GM18873 (cell line): ENCODE measurements at regions not wholly inside any gene's neighbourhood (a gene's known extent, or its start where the extent isn't known, plus 50 kb on each side); places are given as distances from the start of the nearest gene placed in this dataset.
"Not testable (repeated sequence)": the region's sequence is repeated elsewhere in the genome, so short reads cannot be mapped to it uniquely, and the experiment has no call there.

Experiments used
- ATAC-seq: cut with Tn5 transposase; IDR thresholded peaks from one replicate; pipeline ENCODE4 v1.9.1; 2021; ENCODE audit warnings: mild to moderate bottlenecking, moderate library complexity, moderate number of reproducible peaks; ENCODE audit not compliant: unreplicated experiment, low FRiP score

DNA sequence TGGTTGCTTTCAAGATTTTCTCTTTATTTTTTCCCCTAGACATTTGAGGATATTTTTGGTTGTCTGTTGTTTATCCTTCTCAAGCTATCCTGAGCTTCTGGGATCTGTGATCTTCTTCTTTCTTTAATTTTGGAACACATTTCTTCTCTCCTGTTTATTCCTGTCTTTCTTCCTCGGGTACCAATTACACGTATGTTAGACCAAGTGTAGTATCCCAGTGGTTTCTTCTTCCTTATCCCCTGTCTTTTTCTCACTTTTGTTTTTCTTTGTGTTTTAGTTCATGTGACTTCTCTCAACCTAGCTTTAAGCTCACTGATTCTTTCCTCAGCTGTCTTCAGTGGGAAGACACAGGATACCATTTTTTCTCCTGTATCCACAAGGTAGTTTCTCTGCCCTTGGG is 120.0 kb downstream of the GALR1 start:
- ATAC-seq: no peak

DNA sequence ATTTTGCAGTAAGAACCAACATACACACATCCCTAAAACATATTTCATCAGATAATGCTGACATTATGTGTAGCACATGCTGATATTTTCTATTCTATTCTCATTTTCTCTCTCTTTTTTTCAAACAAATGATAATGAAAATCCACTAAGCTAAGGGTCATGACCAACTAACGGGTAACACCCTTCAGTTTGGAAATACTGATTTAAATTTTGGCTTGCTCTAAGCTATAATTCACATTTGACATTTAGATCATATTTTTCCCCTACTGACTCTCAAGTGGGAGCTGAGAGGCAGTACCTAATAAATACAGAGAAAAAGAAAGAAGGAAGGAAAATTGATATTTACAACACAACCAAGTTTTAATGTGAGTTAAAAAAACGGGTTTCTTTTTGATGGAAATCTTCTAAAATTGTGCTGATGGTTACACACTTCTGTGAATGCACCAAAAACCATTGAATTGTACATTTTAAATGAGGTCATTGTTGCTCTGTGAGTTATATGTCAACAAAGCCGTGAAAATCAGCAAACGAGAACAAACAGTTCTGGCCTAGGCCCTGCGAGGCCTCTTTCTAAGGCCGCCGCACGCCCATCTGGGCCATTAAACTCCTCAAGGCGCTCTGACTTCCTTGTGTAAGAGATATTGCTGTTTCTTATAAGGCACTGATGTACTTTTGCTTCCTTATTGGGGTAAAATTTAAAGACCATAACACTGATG is 124.2 kb downstream of the GALR1 start:
- no peak for ATAC-seq

DNA sequence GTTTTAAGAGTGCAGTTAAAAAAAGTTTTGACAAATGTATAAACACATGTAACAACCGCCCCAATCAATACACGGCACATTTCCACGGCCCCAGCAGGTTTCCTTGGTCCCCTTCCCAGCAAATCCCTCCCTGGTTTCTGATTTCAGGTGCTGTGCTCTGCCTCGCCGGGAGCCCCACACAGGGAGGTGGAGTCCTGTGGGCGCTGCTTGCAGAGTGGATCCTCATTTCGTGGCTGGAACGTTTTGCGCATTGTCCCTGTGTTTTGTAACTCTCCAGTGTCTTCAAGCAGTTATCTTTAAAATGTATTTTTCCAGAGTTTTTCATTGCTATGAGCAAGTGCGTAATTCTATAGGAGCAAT is 124.8 kb downstream of the GALR1 start:
- no peak for ATAC-seq

DNA sequence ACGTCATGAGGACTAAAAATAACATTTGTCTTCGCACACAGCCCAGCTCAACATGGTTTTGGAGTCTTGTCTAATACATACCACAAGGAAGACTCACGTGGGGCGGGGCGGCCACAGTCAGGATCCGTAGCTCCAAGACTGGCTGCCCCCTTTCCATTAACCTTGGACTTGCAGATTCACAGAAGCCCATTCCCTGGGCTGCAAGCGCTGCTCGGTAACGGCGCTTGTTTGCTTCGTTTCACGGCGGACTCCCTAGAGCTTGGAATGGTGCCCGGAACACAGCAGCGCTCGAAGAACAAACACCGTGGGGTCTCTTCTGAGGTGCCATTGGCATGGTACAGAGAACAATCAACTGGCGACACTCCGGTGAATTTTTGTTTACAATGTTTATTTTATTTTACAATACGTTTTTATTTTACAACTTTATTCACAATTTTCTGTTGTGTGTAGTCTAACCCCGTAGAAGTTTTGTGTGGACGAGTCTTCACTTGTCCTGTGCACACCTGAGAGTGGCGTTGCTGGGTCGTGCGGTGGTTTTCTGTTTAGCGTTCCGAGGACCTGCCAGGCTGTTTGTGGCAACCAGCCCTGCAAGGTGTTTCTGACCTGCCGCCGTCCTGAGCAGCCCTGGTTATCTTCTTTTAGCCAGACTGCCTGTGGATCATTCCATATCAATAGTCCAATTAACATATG is 126.5 kb downstream of the GALR1 start:
- no peak for ATAC-seq

DNA sequence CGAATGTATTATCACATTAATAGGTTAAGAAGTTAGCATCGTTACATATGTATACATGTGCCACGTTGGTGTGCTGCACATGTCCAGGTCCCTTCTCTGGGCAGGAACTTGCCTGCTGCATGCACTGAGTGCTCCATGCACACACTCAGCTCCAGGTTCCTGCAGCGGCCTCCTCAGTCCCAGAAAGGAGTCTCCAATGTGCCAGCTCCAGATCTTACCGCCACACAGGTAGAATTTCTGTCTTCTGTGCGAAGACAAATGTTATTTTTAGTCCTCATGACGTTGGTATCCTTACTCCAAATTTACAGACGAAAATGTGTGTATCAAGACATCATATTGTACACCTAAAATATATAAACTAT is 127.1 kb downstream of the GALR1 start:
- no peak for ATAC-seq

DNA sequence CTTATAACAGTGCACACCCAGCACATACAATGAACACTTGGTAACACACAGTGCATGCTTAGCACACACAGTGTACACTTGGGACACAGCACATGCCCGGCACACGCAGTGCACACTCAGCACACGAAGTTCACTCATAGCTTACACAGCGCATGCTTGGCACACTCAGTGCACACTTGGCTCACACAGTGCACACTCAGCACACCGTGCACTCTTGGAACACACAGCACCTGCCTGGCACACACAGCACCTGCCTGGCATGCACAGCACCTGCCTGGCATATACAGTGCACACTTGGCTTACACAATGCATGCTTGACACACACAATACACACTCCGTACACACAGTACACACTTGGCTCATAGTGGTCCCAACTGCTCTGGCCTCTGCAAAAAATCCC is 128.2 kb downstream of the GALR1 start:
- ATAC-seq: no peak

DNA sequence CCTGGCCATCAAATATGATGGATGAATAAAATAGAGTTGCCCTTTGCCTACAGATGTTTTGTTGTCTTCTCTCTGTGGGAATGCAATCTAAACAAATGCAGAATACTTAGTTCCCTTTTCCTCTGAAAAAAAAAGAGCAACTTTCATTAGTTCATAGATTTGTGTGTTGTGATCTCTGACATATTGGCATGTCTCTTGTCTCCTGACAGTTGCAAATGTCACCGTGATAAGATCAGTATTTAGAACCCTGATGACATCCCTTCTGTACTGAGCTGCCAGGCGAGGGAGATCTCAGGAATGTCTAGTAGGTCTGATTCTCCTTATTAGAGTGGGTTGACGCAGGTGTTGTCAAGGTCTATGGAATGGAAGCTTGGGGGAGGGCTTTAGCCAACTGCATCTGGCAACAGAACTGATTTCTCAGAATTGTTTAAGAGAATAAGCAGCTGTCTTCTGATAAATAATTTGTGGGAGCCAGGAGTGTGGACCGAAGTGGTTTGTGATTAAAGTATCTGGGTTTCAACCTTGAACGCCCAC is 130.4 kb downstream of the GALR1 start:
- no peak for ATAC-seq

DNA sequence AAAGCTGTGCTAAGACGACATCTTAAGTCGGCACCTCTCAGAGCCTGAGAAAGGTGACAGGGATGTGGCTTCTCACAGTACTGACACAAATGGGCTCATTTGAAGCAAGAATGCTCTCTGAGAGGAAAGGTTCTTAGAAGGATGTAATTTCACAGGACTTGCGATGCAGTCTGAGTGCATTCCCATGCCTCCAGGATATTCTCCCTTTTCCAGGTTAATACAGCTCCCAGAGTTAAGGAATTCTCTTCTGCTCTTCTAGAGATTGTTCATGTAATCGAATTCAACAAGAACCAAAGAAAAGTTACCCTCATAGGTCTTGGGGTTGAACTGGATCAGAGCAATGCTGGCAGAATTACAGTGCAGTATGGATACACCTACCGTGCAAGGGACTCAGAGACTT is 131.0 kb downstream of the GALR1 start:
- ATAC-seq: no peak

DNA sequence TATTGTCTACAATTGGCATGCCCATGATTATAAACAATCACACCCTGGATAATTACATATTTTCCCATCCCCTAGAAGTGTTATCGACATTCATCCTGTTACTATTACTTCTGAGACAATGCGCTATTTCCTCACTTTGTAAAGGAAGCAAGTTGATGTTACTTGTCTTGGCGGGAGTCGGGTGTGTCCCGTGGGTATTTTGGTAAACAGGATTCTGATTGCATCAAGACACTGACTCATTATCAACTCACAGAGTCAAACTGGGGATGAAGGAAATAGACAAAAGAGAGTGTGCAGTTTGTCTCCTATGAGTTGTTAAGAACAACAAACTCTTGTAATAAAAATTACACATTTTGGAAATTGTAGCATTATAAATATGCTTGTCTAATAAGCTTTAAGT is 142.7 kb downstream of the GALR1 start:
- ATAC-seq: no peak

DNA sequence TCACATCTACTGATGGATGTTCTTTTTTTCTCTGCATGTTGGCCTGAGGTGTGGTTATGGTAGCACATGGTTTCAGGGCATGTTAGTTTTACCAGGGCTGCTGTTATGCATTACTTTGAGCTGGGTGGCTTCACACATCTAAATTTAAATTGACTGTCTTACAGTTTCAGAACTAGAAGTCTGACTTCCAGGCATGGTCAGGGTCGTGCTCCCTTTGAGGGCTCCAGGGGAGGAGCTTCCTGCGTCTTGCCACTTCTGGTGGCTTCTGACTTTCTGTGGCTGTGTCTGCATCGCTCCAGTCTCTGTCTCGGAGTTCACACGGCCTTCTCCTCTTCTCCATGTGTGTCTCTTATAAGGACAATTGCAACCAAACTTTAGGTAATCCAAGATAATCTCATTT is 143.9 kb downstream of the GALR1 start:
- ATAC-seq: no peak

DNA sequence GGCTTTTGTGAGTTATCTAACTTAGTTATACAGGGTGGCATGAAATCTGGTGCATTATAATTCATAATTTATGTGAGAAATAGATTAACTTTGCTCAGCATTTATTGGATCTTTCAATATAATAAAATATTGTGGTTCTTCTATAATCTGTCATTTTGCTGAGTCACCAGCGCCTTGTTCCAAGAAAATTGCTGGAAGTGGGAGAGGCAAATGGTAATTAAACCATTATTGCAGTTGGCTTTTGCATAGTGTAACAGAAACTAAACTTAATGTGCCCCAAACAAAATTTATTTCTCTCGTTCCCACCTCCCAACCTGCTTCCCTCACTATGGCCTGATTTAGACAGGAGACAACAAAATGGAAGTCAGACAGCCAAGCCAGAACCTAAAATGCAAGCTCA is 146.3 kb downstream of the GALR1 start:
- ATAC-seq: no peak

DNA sequence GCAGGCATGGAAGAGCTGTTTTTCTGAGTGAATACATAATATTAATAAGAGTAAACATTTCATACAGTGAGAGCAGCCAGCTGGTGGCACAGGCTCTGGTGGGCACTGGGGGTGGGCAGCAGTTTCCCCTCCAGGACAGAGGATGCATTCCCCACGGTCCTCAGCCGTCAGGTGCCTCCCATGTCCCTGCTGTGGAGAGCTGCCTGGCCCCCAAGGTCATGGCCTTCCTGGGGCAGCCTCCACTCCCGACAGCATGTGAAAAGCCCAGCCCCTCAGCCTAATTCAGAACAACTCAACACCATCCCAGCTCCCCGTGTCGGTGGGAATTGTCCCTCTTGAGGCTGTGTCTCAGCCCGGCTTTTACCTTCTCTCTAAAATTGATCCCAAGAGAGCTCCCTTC is 147.4 kb downstream of the GALR1 start:
- no peak for ATAC-seq

DNA sequence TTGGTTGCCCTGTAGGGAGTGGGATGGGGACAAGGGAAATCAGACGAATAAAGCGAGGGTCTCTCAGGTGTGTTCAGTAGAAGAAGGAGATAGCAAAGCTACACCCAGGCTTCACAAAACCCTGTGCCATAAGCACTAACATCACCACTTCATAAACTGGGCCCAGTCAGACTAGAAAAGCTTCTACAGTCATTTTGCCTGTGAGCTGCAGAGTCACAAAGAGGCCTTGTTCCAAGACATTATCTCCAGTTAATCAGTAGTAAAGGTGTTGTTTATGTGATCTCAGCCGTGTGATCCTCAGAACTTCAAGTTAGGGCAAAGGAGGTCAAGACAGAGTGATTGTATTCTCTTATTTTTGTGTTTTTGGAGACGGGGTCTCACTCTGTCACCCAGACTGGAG is 148.0 kb downstream of the GALR1 start:
- no peak for ATAC-seq

DNA sequence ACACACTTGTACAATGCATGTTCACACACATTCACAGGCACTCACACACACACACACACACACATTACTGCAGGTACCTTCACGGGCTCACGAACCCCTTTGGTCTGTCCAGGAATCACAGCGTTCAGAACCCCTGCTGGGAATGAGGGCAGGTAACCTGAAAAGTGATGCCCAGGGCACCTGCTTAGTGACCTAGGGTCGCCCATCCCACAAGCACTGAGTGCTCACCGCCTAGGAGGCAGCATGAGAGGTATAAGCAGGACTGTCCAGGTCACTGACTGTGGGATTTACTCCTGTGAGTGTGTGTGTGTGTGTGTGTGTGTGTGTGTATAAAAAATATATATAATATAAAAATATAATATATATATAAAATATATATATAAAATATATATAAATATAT is 150.9 kb downstream of the GALR1 start:
- ATAC-seq: no peak

DNA sequence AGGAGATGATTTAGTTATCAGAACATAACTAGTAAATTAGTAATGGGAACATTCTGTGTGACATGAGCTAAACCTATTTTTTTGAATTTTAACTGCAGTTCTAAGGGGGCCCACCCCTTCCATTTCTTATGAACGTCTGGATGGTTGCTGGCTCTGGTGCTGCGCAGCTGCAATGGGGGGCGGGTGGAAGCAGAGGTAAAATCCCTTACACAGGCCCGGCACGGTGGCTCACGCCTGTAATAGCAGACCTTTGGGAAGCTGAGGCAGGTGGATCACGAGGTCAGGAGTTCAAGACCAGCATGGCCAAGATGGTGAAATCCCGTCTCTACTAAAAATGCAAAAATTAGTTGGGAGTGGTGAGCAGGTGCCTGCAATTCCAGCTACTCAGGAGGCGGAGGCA is 151.5 kb downstream of the GALR1 start:
- no peak for ATAC-seq

DNA sequence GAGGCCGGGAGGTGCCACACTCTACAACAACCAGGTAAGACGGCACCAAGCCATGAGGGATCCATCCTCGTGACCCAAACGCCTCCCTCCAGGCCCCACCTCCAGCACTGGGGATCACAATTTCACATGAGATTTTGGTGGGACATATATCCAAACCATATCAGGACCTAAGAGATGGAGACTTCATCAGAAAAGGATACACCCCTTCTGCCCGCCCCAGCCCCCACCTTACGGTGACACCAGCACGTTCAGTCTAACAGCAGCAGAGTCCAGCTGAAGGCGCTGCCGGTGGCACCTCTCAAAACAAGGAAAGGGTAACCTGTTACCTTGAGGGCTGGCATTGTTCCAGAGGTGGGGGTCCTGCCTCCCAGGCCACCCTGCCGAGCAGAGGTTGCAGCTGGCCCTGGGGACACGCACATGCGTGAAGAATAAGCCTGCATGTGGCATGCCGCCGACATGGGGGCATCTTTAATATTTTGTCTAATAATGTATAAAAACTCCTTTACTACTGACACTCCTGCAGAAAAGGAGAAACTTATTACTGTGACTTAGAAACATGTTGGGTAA is 154.4 kb downstream of the GALR1 start:
- no peak for ATAC-seq

DNA sequence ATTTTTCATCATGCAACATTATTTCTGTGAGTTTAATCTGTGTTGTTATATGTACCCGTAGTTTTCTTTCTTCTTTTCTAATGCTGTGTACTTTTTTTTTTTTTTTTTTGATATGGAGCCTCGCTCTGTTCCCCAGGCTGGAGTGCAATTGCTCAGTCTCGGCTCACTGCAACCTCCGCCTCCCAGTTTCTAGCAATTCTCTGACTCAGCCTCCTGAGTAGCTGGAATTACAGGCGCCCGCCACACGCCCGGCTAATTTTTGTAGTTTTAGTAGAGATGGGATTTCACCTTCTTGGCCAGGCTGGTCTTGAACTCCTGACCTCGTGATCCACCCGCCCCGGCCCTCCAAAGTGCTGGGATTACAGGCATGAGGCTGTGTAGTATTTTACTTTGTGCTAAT is 155.4 kb downstream of the GALR1 start:
- ATAC-seq: no peak

DNA sequence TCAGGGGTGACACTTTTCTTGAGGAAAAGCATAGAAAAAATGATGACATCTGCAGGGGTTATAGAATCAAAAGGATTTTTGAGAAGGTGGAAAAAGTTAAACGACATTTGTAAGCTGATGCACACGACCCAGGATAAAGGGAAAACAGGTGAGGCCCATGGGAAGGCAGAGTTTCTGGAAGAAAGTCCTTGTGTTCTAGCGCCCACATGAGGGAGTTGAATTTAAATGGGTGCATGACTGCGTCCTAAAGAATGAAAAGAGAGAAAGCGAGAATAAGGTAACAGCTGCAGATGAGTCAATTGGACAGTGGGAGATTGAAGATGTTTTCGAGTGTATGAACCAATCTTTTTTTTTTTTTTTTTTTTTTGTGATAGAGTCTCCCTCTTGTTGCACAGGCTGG is 158.1 kb downstream of the GALR1 start:
- ATAC-seq: no peak

DNA sequence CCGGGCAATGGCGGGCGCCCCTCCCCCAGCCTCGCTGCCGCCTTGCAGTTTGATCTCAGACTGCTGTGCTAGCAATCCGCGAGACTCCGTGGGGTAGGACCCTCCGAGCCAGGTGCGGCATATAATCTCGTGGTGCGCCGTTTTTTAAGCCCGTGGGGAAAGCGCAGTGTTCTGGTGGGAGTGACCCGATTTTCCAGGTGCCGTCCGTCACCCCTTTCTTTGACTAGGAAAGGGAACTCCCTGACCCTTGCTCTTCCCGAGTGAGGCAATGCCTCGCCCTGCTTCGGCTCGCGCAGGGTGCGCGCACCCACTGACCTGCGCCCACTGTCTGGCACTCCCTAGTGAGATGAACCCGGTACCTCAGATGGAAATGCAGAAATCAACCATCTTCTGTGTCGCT is 171.9 kb downstream of the GALR1 start:
- ATAC-seq: not testable (repeated sequence)

DNA sequence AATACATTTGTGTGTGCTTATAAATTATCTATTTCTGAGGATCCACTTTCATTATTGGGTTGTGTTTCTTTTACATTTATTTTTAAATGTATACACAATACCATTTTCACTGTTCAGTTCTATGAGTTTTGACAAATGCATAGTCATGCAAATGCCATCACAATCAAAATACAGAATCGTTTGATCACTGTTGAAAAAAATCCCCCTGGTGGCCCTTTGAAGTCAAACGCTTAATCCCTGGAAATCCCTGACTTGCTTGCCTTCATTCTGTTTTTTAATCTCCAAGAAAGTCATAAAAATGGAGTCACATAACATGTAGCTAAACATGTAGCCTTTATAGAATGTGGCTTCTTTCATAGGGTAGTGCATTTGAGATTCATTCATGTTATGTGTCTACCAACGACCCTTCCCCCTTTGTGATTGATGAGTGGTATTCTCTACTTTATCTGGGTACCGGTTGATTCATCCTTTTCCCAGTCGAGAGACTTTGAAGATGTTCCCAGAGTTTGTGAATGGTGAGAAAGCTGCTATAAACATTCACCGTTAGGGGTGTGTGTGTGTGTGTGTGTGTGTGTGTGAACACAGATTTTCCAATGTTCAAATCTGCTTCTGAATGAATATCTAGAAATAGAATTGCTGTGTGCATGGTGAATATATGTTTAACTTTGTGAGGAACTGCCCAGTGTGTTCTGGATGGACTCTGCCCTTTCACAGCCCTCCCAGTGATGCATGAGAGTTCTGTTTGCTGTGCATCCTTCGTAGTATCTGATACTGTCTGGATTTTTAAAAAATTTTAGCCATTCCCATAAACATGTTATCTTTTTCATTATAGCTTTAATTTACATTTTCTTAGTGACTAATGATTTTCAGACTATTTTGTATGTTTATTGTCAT is 173.6 kb downstream of the GALR1 start:
- no peak for ATAC-seq

DNA sequence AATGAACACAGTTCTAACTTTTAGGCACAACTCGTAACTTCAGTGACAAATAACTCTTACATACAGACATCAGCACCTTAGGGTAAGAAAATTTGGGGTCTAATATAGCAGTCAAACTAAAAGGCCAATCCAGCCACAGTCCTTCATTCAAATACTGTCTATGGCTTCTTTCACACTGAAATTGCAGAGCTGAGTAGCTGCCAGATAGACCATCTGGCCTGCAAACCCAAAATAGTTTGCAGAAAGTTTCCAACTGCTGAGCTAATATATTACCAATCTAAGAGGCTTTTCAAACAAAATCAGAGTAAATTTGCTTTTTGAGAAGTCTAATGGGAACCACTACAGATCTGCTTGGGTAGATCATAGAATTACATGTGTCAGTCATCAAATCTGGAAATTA is 183.4 kb downstream of the GALR1 start:
- ATAC-seq: no peak
